H1 (cell line): ENCODE measurements at regions not wholly inside any gene's neighbourhood (a gene's known extent, or its start where the extent isn't known, plus 50 kb on each side); places are given as distances from the start of the nearest gene placed in this dataset.

Experiments
- CTCF ChIA-PET: fragments of 300-600 bp; sonication (Branson Sonifier 250); formaldehyde crosslinking; loops from one replicate; lab custom pipeline; 2021; ENCODE audit not compliant: partially characterized antibody; lab: Charles Lee
- POLR2A ChIA-PET: fragments of 300-600 bp; sonication (Branson Sonifier 250); formaldehyde crosslinking; loops from one replicate; lab custom pipeline; 2021; ENCODE audit warnings: inconsistent platforms; ENCODE audit not compliant: partially characterized antibody; lab: Charles Lee
- DNase-seq, 2 experiments: peaks; one replicate each; pipeline versions ENCODE4 v3.0.0 to v3.0.0-alpha.2; 2010 to 2022; ENCODE audit warnings: low spot score in 2 of 2, low read depth in 1 of 2, mixed read lengths in 1 of 2
- FAIRE-seq: peaks from 2 replicates; lab custom pipeline; 2011; peaks lifted over from hg19 to GRCh38; lab: Jason Lieb, UNC
- H2AFZ ChIP-seq: 2 replicates; pipeline ENCODE4 v1.8.1; 2012; ENCODE audit warnings: low read length, inconsistent platforms
- H2AK5ac ChIP-seq: 2 replicates; pipeline ENCODE4 v1.6.1; 2013; ENCODE audit warnings: low read depth, low read length
- H2BK120ac ChIP-seq: replicated peaks from 2 replicates; pipeline ENCODE3; 2013; ENCODE audit warnings: low read depth, low read length, inconsistent platforms
- H2BK12ac ChIP-seq: 2 replicates; pipeline ENCODE4 v1.6.1; 2013; ENCODE audit warnings: low read depth, low read length
- H2BK15ac ChIP-seq: 2 replicates; pipeline ENCODE4 v1.6.1; 2013; ENCODE audit warnings: low read length
- H2BK20ac ChIP-seq: 2 replicates; pipeline ENCODE4 v1.6.1; 2013; ENCODE audit warnings: low read length
- H2BK5ac ChIP-seq: 2 replicates; pipeline ENCODE4 v1.6.1; 2013; ENCODE audit warnings: low read depth, low read length
- H3K14ac ChIP-seq: 2 replicates; pipeline ENCODE4 v1.6.1; 2013; ENCODE audit warnings: inconsistent platforms; ENCODE audit not compliant: insufficient read length
- H3K18ac ChIP-seq: 2 replicates; pipeline ENCODE4 v1.6.1; 2013; ENCODE audit warnings: low read length; ENCODE audit errors: extremely low read depth
- H3K23ac ChIP-seq: 2 replicates; pipeline ENCODE4 v1.6.1; 2013; ENCODE audit warnings: inconsistent platforms; ENCODE audit not compliant: insufficient read length
- H3K23me2 ChIP-seq: 2 replicates; pipeline ENCODE4 v1.6.1; 2013; ENCODE audit warnings: low read depth, low read length
- H3K27ac ChIP-seq: 2 replicates; pipeline ENCODE4 v1.6.1; 2011; ENCODE audit warnings: low read depth, low read length, inconsistent platforms
- H3K27me3 ChIP-seq, 4 experiments: replicated peaks in 1 of 4; 1 replicate in 1 of 4; 2 replicates in 3 of 4; pipeline versions ENCODE4 v1.6.1 to v1.8.1; 2011 to 2013; ENCODE audit warnings: low read length in 3 of 4, mild to moderate bottlenecking in 3 of 4, inconsistent platforms in 2 of 4, mixed read lengths in 2 of 4, moderate library complexity in 1 of 4; ENCODE audit not compliant: control insufficient read depth in 3 of 4, insufficient read depth in 3 of 4; ENCODE audit errors: extremely low read depth in 1 of 4
- H3K36me3 ChIP-seq, 4 experiments: 2 replicates each; pipeline versions ENCODE4 v1.6.1 to v1.8.1; 2011 to 2013; ENCODE audit warnings: mild to moderate bottlenecking in 4 of 4, low read length in 3 of 4, moderate library complexity in 2 of 4, control low read depth in 1 of 4, inconsistent platforms in 1 of 4; ENCODE audit not compliant: insufficient read depth in 4 of 4, control insufficient read depth in 2 of 4
- H3K4ac ChIP-seq: replicated peaks from 2 replicates; pipeline ENCODE3; 2013; ENCODE audit warnings: low read length, low read depth, mixed read lengths, inconsistent platforms; ENCODE audit not compliant: insufficient read length
- H3K4me1 ChIP-seq, 4 experiments: replicated peaks in 1 of 4; 1 replicate in 1 of 4; 2 replicates in 3 of 4; pipeline versions ENCODE4 v1.6.1 to v1.8.1; 2011 to 2013; ENCODE audit warnings: low read length in 3 of 4, inconsistent platforms in 2 of 4, mixed read lengths in 1 of 4; ENCODE audit not compliant: insufficient read depth in 4 of 4, control insufficient read depth in 3 of 4
- H3K4me2 ChIP-seq, 2 experiments: 2 replicates each; pipeline versions ENCODE4 v1.6.1 to v1.8.1; 2011 to 2013; ENCODE audit warnings: low read depth in 2 of 2, low read length in 2 of 2, control low read depth in 1 of 2, inconsistent platforms in 1 of 2, mild to moderate bottlenecking in 1 of 2; ENCODE audit not compliant: insufficient read depth in 1 of 2
- H3K4me3 ChIP-seq, 4 experiments: fragments of 200-600, 300-600 bp in 1 of 4; sonication (generic), shearing (Covaris generic), sonication (Bioruptor Twin) in 1 of 4; 2 replicates each; pipeline versions ENCODE4 v1.5.1 to v1.8.1; 2011 to 2016; ENCODE audit warnings: low read length in 4 of 4, low read depth in 3 of 4, control low read depth in 2 of 4, inconsistent platforms in 2 of 4, mild to moderate bottlenecking in 2 of 4, mixed read lengths in 1 of 4, moderate library complexity in 1 of 4; ENCODE audit not compliant: insufficient read depth in 2 of 4; ENCODE audit errors: extremely low read depth in 1 of 4
- H3K56ac ChIP-seq: replicated peaks from 2 replicates; pipeline ENCODE3; 2013; ENCODE audit warnings: low read depth, mild to moderate bottlenecking, mixed read lengths, low read length, inconsistent platforms; ENCODE audit not compliant: insufficient read length
- H3K79me1 ChIP-seq: 2 replicates; pipeline ENCODE4 v1.6.1; 2013; ENCODE audit warnings: low read depth, low read length, control low read depth
- H3K79me2 ChIP-seq, 2 experiments: 2 replicates each; pipeline versions ENCODE4 v1.6.1 to v1.8.1; 2012 to 2013; ENCODE audit warnings: low read length in 2 of 2, mild to moderate bottlenecking in 2 of 2, inconsistent platforms in 1 of 2; ENCODE audit not compliant: insufficient read depth in 2 of 2, control insufficient read depth in 1 of 2
- H3K9ac ChIP-seq, 4 experiments: replicated peaks in 1 of 4; 1 replicate in 1 of 4; 2 replicates in 3 of 4; pipeline versions ENCODE4 v1.6.1 to v1.8.1; 2011 to 2013; ENCODE audit warnings: low read depth in 3 of 4, low read length in 3 of 4, control low read depth in 2 of 4, mild to moderate bottlenecking in 2 of 4, moderate library complexity in 2 of 4, inconsistent platforms in 1 of 4; ENCODE audit errors: extremely low read depth in 1 of 4
- H3K9me3 ChIP-seq, 2 experiments: 2 replicates each; pipeline versions ENCODE4 v1.6.1 to v1.8.1; 2012 to 2013; ENCODE audit warnings: mild to moderate bottlenecking in 2 of 2, moderate library complexity in 2 of 2, control low read depth in 1 of 2, inconsistent platforms in 1 of 2, low read depth in 1 of 2, low read length in 1 of 2, mixed read lengths in 1 of 2; ENCODE audit not compliant: insufficient read depth in 2 of 2
- H4K20me1 ChIP-seq, 2 experiments: replicated peaks in 1 of 2; 2 replicates each; pipeline versions ENCODE3 to v1.8.1; 2011 to 2013; ENCODE audit warnings: inconsistent platforms in 2 of 2, low read length in 2 of 2, mild to moderate bottlenecking in 1 of 2; ENCODE audit not compliant: insufficient read depth in 2 of 2, control insufficient read depth in 1 of 2
- H4K5ac ChIP-seq: 2 replicates; pipeline ENCODE4 v1.6.1; 2013; ENCODE audit warnings: low read length, low read depth, mixed read lengths, inconsistent platforms; ENCODE audit not compliant: insufficient read length
- H4K8ac ChIP-seq: 2 replicates; pipeline ENCODE4 v1.8.0; 2013; ENCODE audit warnings: mild to moderate bottlenecking, moderate library complexity, low read length, inconsistent platforms; ENCODE audit not compliant: insufficient read depth; ENCODE audit errors: extremely low read depth
- H4K91ac ChIP-seq: replicated peaks from 2 replicates; pipeline ENCODE3; 2013; ENCODE audit warnings: low read length, mixed read lengths, inconsistent platforms; ENCODE audit not compliant: insufficient read length
- KDM4A ChIP-seq: IDR thresholded peaks from one replicate; pipeline ENCODE4 v1.7.1; 2012; ENCODE audit warnings: low read depth, mild to moderate bottlenecking, moderate library complexity, low read length, inconsistent platforms; ENCODE audit not compliant: severe bottlenecking
- RAD21 ChIP-seq, 2 experiments: IDR thresholded peaks in 1 of 2; conservative IDR thresholded peaks in 1 of 2; 2 replicates each; pipeline ENCODE4 v1.6.1; 2011; ENCODE audit warnings: low read depth in 2 of 2, low read length in 2 of 2, improper control_type of control experiment in 1 of 2, inconsistent platforms in 1 of 2, mild to moderate bottlenecking in 1 of 2, moderate library complexity in 1 of 2
- WGBS, 2 experiments: shearing (Covaris generic) in 1 of 2; methylation state at CpG; one replicate each; pipeline versions ENCODE4 v1.1.6 to v1.1.7; 2013 to 2015; ENCODE audit warnings: low lambda C conversion rate in 2 of 2, mixed read lengths in 2 of 2, inconsistent platforms in 1 of 2, low coverage in 1 of 2, missing lambda C conversion rate in 1 of 2; ENCODE audit not compliant: insufficient replicate concordance in 2 of 2, insufficient coverage in 1 of 2, insufficient read length in 1 of 2; ENCODE audit errors: extremely low coverage in 1 of 2, missing lambda C conversion rate in 1 of 2; 5-methylcytosine and 5-hydroxymethylcytosine counted together

- H2BK20ac ChIP-seq, result no peak overlapping the region
- H4K8ac ChIP-seq, result no peak overlapping the region
- H4K20me1 ChIP-seq, result no peaks in the 10 kb centered on the region
- no peaks in the 10 kb centered on the region; the same call in 1 of the 2 replicates for H3K23me2 ChIP-seq
- no peaks in the 10 kb centered on the region for H3K36me3 ChIP-seq
- no peak overlapping the region for H4K5ac ChIP-seq
- H3K27ac ChIP-seq, result no peak overlapping the region
- TF ChIP-seq KDM4A (no peak), RAD21 (IDR thresholded peaks at IDR 0.05 in 1 of 2, conservative IDR thresholded peaks at IDR 0.05 in 1 of 2; ENCODE audit: low read depth in 2 of 2, low read length in 2 of 2) (0 out of 4 replicates have a peak, but pooled peaks have one; percentile 1 to 6)
- ChIA-PET CTCF (no interaction called here), POLR2A (no interaction called here)
- H2BK12ac ChIP-seq, result no peak overlapping the region
- H3K27me3 ChIP-seq, result no peaks in the 10 kb centered on the region
- no peaks in the 10 kb centered on the region for H3K79me1 ChIP-seq
- no peaks in the 10 kb centered on the region for H3K79me2 ChIP-seq
- H3K9me3 ChIP-seq, result no peaks in the 10 kb centered on the region
- no peak overlapping the region for H3K14ac ChIP-seq
- no peak overlapping the region for H3K56ac ChIP-seq
- no peak overlapping the region for H2AK5ac ChIP-seq
- H2AFZ ChIP-seq, result no peak overlapping the region
- no peak overlapping the region for H2BK5ac ChIP-seq
- H4K91ac ChIP-seq, result no peak overlapping the region
- H3K9ac ChIP-seq, result no peak overlapping the region
- H3K4me3 ChIP-seq, result no peak overlapping the region
- no peaks in the 10 kb centered on the region for H3K4me1 ChIP-seq
- no peak overlapping the region for H3K4me2 ChIP-seq
- no peak overlapping the region for H3K18ac ChIP-seq
- no peak for FAIRE-seq
- WGBS, 2 experiments, result 77% methylated on average over 3 of the region's 3 CpGs; no CpG with 5 or more reads in 1 of the 2 experiments
- no peak overlapping the region for H3K4ac ChIP-seq
- H2BK120ac ChIP-seq, result no peak overlapping the region
- no peak overlapping the region for H2BK15ac ChIP-seq
- no peak for DNase-seq
- H3K23ac ChIP-seq, result no peak overlapping the region
These were observed 370.1 kb upstream of the ONECUT1 start for GRCh38 chr15:53160092-53160704.
